Spleen (tissue), 7 donors: ENCODE measurements at regions not wholly inside any gene's neighbourhood (a gene's known extent, or its start where the extent isn't known, plus 50 kb on each side); places are given as distances from the start of the nearest gene placed in this dataset.

Experiments
- POLR2A ChIP-seq, 3 donors: fragments of 450-650 bp; IDR thresholded peaks; one replicate each; pipeline ENCODE4 v1.5.1; 2017; ENCODE audit warnings: antibody characterized with exemption in 3 of 3, mild to moderate bottlenecking in 1 of 3
- TF ChIP-seq, protein P1 (sequence below), 11 experiments: fragments of 200-600 bp in 7 of 11; fragments of 450-650 bp in 4 of 11; sonication (generic) in 4 of 11; IDR thresholded peaks in 8 of 11; conservative IDR thresholded peaks in 3 of 11; 1 replicate in 7 of 11; 2 replicates in 4 of 11; pipeline versions ENCODE4 v1.4.0 to v1.8.0; 2016 to 2021; ENCODE audit warnings: antibody characterized with exemption in 11 of 11, inconsistent platforms in 4 of 11, mild to moderate bottlenecking in 1 of 11
- donor health status: DM: no; HTN: no; CAD: no; lungs with moderate emphysema.
- donor health status: DM: no; HTN: no; CAD: no.
- donor health status: DM: no; HTN: no; CAD: no.

DNA sequence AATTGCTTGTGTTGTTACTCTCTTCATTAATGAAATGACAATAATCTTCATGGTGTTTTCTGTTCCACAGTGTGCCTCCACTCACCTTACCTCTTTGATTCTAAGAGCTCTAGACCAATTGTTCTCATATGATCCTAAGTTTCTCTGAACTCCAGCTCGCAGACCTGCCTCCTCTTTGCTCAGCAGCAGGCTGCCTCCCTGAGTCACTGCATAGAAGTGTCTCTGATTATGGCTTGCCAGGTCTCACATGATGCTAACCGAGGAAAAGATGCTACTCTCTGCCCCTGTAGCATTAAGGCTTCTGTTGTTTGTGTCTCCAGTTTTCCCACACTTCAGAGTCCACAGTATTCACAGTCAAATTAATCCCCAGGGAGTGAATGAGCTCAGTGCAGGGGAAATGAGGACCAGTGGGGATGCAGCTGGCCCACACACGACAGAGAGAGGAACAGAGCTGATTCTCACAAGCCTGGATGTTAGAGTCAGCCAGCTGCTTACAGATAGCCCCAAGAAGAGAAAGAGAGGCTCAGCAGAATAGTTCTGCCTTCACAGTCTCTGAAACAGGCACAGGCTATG lies 145.9 kb upstream of the EGR2 start:
- no peak for TF ChIP-seq POLR2A (IDR thresholded peaks at IDR 0.05)
- TF ChIP-seq, protein P1, sequence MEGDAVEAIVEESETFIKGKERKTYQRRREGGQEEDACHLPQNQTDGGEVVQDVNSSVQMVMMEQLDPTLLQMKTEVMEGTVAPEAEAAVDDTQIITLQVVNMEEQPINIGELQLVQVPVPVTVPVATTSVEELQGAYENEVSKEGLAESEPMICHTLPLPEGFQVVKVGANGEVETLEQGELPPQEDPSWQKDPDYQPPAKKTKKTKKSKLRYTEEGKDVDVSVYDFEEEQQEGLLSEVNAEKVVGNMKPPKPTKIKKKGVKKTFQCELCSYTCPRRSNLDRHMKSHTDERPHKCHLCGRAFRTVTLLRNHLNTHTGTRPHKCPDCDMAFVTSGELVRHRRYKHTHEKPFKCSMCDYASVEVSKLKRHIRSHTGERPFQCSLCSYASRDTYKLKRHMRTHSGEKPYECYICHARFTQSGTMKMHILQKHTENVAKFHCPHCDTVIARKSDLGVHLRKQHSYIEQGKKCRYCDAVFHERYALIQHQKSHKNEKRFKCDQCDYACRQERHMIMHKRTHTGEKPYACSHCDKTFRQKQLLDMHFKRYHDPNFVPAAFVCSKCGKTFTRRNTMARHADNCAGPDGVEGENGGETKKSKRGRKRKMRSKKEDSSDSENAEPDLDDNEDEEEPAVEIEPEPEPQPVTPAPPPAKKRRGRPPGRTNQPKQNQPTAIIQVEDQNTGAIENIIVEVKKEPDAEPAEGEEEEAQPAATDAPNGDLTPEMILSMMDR (IDR thresholded peaks at IDR 0.05 in 8 of 11, conservative IDR thresholded peaks at IDR 0.05 in 3 of 11), result no peak
